A673 (cell line): ENCODE measurements at regions not wholly inside any gene's neighbourhood (a gene's known extent, or its start where the extent isn't known, plus 50 kb on each side); places are given as distances from the start of the nearest gene placed in this dataset.

Experiments
- BruUV-seq: library from RNA; stranded (reverse); fragments of 400-500 nt; replicated peaks from 2 replicates; lab custom pipeline; 2021; lab: Mats Ljungman, UMichigan
- CTCF ChIA-PET: fragments of 300-600 bp; sonication (Branson Sonifier 250); formaldehyde crosslinking; loops from one replicate; lab custom pipeline; 2022; ENCODE audit warnings: antibody characterized with exemption; lab: Charles Lee
- POLR2A ChIA-PET: fragments of 300-600 bp; sonication (Branson Sonifier 250); formaldehyde crosslinking; loops from one replicate; lab custom pipeline; 2022; ENCODE audit warnings: antibody characterized with exemption; ENCODE audit not compliant: low non-redundant PET; lab: Charles Lee
- DNase-seq: peaks from one replicate; pipeline ENCODE4 v3.0.0-alpha.2; 2015; ENCODE audit warnings: low spot score
- H3K27ac ChIP-seq: fragments of 200-600 bp; sonication (generic); 2 replicates; pipeline ENCODE4 v1.5.1; 2016; ENCODE audit warnings: mixed run types, low read depth, mild to moderate bottlenecking, mixed read lengths, antibody characterized with exemption, low read length; ENCODE audit not compliant: poor library complexity, severe bottlenecking
- H3K27me3 ChIP-seq: fragments of 200-600 bp; sonication (generic); replicated peaks from 2 replicates; pipeline ENCODE4 v1.6.1; 2017; ENCODE audit warnings: mixed run types, low read depth, mild to moderate bottlenecking, mixed read lengths, antibody characterized with exemption, low read length; ENCODE audit not compliant: insufficient read depth, poor library complexity
- H3K36me3 ChIP-seq: fragments of 200-600 bp; sonication (generic); 2 replicates; pipeline ENCODE4 v1.6.1; 2016; ENCODE audit warnings: mixed run types, mild to moderate bottlenecking, mixed read lengths, antibody characterized with exemption, low read length; ENCODE audit not compliant: insufficient read depth, poor library complexity, severe bottlenecking
- H3K4me1 ChIP-seq: fragments of 200-600 bp; sonication (generic); 2 replicates; pipeline ENCODE4 v1.6.1; 2017; ENCODE audit warnings: mixed run types, mild to moderate bottlenecking, mixed read lengths, antibody characterized with exemption, low read length; ENCODE audit not compliant: insufficient read depth, poor library complexity, severe bottlenecking
- H3K4me3 ChIP-seq: fragments of 200-600 bp; sonication (generic); 2 replicates; pipeline ENCODE4 v1.5.1; 2016; ENCODE audit warnings: low read depth, mixed run types, mild to moderate bottlenecking, mixed read lengths, low read length; ENCODE audit not compliant: poor library complexity, severe bottlenecking
- H3K9me3 ChIP-seq: fragments of 200-600 bp; sonication (generic); 2 replicates; pipeline ENCODE4 v1.6.1; 2016; ENCODE audit warnings: mixed run types, low read depth, mild to moderate bottlenecking, mixed read lengths, antibody characterized with exemption, low read length; ENCODE audit not compliant: poor library complexity, severe bottlenecking
- CTCF ChIP-seq: fragments of 300-800, 200-600 bp; sonication (generic); conservative IDR thresholded peaks from 2 replicates; pipeline ENCODE4 v1.5.1; 2017; ENCODE audit warnings: low read depth, mild to moderate bottlenecking, antibody characterized with exemption, low read length, moderate library complexity, mixed read lengths
- EZH2 ChIP-seq: fragments of 200-600 bp; sonication (generic); IDR thresholded peaks from 2 replicates; pipeline ENCODE4 v1.6.1; 2017; ENCODE audit warnings: borderline replicate concordance, low read depth, mild to moderate bottlenecking, mixed read lengths, antibody characterized with exemption, low read length; ENCODE audit not compliant: poor library complexity, severe bottlenecking
- intact Hi-C: fragments of 100-400 bp; cut with micrococcal nuclease; formaldehyde crosslinking; loops from one replicate; pipeline ENCODE4 v1.10.0; 2022; ENCODE audit not compliant: unreplicated experiment

- no TSS peak for BruUV-seq
- CTCF ChIA-PET = no interaction called here
These were observed 133.4 kb downstream of the RTL9 start for GRCh38 chrX:110491846-110492620.

DNA sequence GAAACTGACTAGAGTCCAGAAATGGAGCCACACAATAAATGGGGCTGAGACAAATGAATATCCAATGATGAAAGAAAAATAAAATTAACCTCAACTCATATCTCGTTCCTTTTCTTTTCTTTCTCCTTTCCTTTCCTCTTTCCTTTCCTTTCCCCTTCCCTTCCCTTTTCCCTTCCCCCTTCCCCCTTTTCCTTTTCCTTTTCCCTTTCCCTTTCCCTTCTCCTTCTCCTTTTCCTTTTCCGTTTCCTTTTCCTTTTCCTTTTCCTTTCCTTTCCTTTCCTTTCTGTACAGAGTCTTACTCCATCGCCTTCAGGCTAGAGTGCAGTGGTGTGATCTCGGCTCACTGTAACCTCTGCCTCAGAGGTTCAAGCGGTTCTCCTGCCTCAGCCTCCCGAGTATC, 146.3 kb downstream of the RTL9 start:
- H3K4me3 ChIP-seq = no peak overlapping the region
- intact Hi-C loops = no loop called here
- H3K36me3 ChIP-seq = no peaks in the 10 kb centered on the region
- no peak for DNase-seq
- BruUV-seq = no TSS peak
- H3K9me3 ChIP-seq = no peaks in the 10 kb centered on the region
- ChIA-PET CTCF (no interaction called here), POLR2A (no interaction called here)
- no peak overlapping the region for H3K27ac ChIP-seq
- H3K4me1 ChIP-seq = peaks cover 12% of the 10 kb centered on the region
- no peaks in the 10 kb centered on the region for H3K27me3 ChIP-seq
- no peak for TF ChIP-seq EZH2
- TF ChIP-seq CTCF = no peak

More at GRCh38 chrX:110491846-110492620, 133.4 kb downstream of the RTL9 start:
- intact Hi-C loops = no loop called here
- DNase-seq = peak; percentile 64
- POLR2A ChIA-PET = no interaction called here
- no peak overlapping the region for H3K4me3 ChIP-seq
- H3K27ac ChIP-seq = no peak overlapping the region
- no peaks in the 10 kb centered on the region for H3K9me3 ChIP-seq
- H3K36me3 ChIP-seq = no peaks in the 10 kb centered on the region
- peaks cover 5% of the 10 kb centered on the region for H3K4me1 ChIP-seq
- TF ChIP-seq EZH2 (no peak), CTCF (no peak)
- no peaks in the 10 kb centered on the region for H3K27me3 ChIP-seq

GRCh38 chrX:110509755-110510532, 151.3 kb downstream of the RTL9 start:
- no peak overlapping the region for H3K4me3 ChIP-seq
- no TSS peak for BruUV-seq
- intact Hi-C loops = no loop called here
- peaks cover 27% of the 10 kb centered on the region for H3K4me1 ChIP-seq
- TF ChIP-seq CTCF (no peak), EZH2 (no peak)
- ChIA-PET POLR2A (no interaction called here), CTCF (no interaction called here)
- H3K36me3 ChIP-seq = no peaks in the 10 kb centered on the region
- H3K9me3 ChIP-seq = peaks cover 4% of the 10 kb centered on the region
- DNase-seq = peak; percentile 62
- H3K27ac ChIP-seq = peak overlapping the region; percentile 69
- no peaks in the 10 kb centered on the region for H3K27me3 ChIP-seq
